Glutamatergic neuron (in vitro differentiated cells): ENCODE measurements at regions not wholly inside any gene's neighbourhood (a gene's known extent, or its start where the extent isn't known, plus 50 kb on each side); places are given as distances from the start of the nearest gene placed in this dataset.

Experiments used
- DNase-seq: peaks from one replicate; pipeline ENCODE4 v3.0.0; 2022
- H3K27ac Mint-ChIP-seq: one replicate; pipeline ENCODE4 v1.8.0; 2020; ENCODE audit warnings: mild to moderate bottlenecking, mixed read lengths, inconsistent platforms; ENCODE audit not compliant: unreplicated experiment
- H3K27me3 Mint-ChIP-seq: one replicate; pipeline ENCODE4 v1.8.0; 2020; ENCODE audit warnings: mild to moderate bottlenecking, moderate library complexity, mixed read lengths, inconsistent platforms; ENCODE audit not compliant: unreplicated experiment
- H3K36me3 Mint-ChIP-seq: one replicate; pipeline ENCODE4 v1.8.0; 2020; ENCODE audit warnings: mild to moderate bottlenecking, mixed read lengths, inconsistent platforms; ENCODE audit not compliant: unreplicated experiment
- H3K4me1 Mint-ChIP-seq: one replicate; pipeline ENCODE4 v1.8.0; 2020; ENCODE audit warnings: mild to moderate bottlenecking, low read depth, mixed read lengths, inconsistent platforms; ENCODE audit not compliant: unreplicated experiment
- H3K4me3 Mint-ChIP-seq: one replicate; pipeline ENCODE4 v1.8.0; 2020; ENCODE audit warnings: mild to moderate bottlenecking, mixed read lengths, inconsistent platforms; ENCODE audit not compliant: unreplicated experiment
- H3K9me3 Mint-ChIP-seq: one replicate; pipeline ENCODE4 v1.8.0; 2020; ENCODE audit warnings: mild to moderate bottlenecking, moderate library complexity, mixed read lengths, inconsistent platforms; ENCODE audit not compliant: unreplicated experiment
- CTCF ChIP-seq: fragments of 200-600 bp; sonication (generic); IDR thresholded peaks from one replicate; pipeline ENCODE4 v1.5.0; 2021; ENCODE audit not compliant: partially characterized antibody, unreplicated experiment

GRCh38 chr13:111975539-111976473 is 91.1 kb upstream of the SOX1 start:
- no peak for DNase-seq
- peaks cover 10% of the 10 kb centered on the region for H3K9me3 Mint-ChIP-seq
- H3K4me1 Mint-ChIP-seq = peaks cover 31% of the 10 kb centered on the region
- no peak for TF ChIP-seq CTCF
- no peak overlapping the region for H3K4me3 Mint-ChIP-seq
- H3K27me3 Mint-ChIP-seq = peaks cover 8% of the 10 kb centered on the region
- H3K36me3 Mint-ChIP-seq = no peaks in the 10 kb centered on the region
- H3K27ac Mint-ChIP-seq = peak overlapping the region; percentile 6

- H3K27me3 Mint-ChIP-seq = peaks cover 8% of the 10 kb centered on the region
- peaks cover 12% of the 10 kb centered on the region for H3K9me3 Mint-ChIP-seq
- H3K4me3 Mint-ChIP-seq = no peak overlapping the region
- no peak for TF ChIP-seq CTCF
- peaks cover 28% of the 10 kb centered on the region for H3K4me1 Mint-ChIP-seq
- peak overlapping the region; percentile 30 for H3K27ac Mint-ChIP-seq
- H3K36me3 Mint-ChIP-seq = no peaks in the 10 kb centered on the region
- DNase-seq = no peak
Observed at GRCh38 chr13:111976474-111977178, 90.3 kb upstream of the SOX1 start.

- Mint-ChIP-seq H3K9me3 (peaks cover 12% of the 10 kb centered on the region), H3K36me3 (no peaks in the 10 kb centered on the region), H3K27me3 (peaks cover 8% of the 10 kb centered on the region), H3K27ac (no peak overlapping the region), H3K4me1 (peaks cover 27% of the 10 kb centered on the region), H3K4me3 (no peak overlapping the region)
- no peak for TF ChIP-seq CTCF
- DNase-seq = no peak
Observed at GRCh38 chr13:111977179-111977506, 89.8 kb upstream of the SOX1 start.

GRCh38 chr13:111978546-111978945 is 88.4 kb upstream of the SOX1 start:
- Mint-ChIP-seq H3K36me3 (no peaks in the 10 kb centered on the region), H3K9me3 (peaks cover 11% of the 10 kb centered on the region), H3K27me3 (peaks cover 8% of the 10 kb centered on the region), H3K4me1 (peaks cover 19% of the 10 kb centered on the region), H3K4me3 (no peak overlapping the region), H3K27ac (no peak overlapping the region)
- no peak for TF ChIP-seq CTCF
- no peak for DNase-seq
